PFSK-1 (cell line): ENCODE measurements at regions not wholly inside any gene's neighbourhood (a gene's known extent, or its start where the extent isn't known, plus 50 kb on each side); places are given as distances from the start of the nearest gene placed in this dataset.

ENCODE experiments used
- POLR2AphosphoS5 ChIP-seq: IDR thresholded peaks from 2 replicates; pipeline ENCODE4 v1.6.1; 2012; ENCODE audit warnings: low read depth, mild to moderate bottlenecking, control low read depth, low read length, moderate library complexity
- TAF1 ChIP-seq: IDR thresholded peaks from 2 replicates; pipeline ENCODE4 v1.6.1; 2012; ENCODE audit warnings: low read length, control low read depth, borderline replicate concordance; ENCODE audit not compliant: insufficient read depth

DNA sequence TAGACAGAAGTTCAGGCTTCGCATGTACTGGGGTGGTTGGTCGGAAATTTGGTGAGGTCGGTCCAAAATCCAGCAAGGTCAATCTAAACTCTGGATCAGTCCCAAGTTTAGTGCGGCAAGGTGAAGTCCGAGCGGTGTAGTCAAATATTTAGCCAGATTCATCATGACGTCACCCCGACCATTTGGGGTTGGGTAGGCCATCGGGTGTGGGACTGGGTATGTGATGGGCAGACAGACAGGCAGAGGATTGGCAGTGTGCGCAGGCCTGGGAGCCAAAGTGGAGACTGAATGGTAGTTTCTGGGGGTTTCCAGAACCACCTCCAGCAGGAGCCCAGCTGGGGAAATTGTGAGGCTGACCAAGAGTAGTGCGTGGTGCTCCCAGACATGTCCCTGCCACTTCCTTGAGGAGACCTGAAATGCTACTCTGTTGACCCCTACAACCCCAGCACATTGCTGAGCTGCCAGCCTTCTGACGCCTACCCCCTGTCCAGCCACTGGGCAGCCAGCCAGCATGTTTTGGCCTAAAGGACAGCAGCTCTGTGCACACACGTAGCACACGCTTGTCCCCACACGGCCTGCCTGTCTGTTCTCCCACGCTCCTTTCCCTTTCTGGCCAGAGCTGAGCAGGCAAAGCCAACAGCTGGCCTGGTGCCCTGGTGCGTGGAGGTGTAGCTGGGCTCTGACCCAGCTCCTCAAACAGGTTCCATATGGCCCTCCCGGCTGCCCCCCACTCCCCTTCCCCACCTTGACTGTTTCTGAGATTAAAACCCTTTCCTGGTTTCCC lies 55.9 kb downstream of the FAM241B start:
- no peak for TF ChIP-seq TAF1
- TF ChIP-seq POLR2AphosphoS5: no peak
